OCI-LY1 (cell line): ENCODE measurements at regions not wholly inside any gene's neighbourhood (a gene's known extent, or its start where the extent isn't known, plus 50 kb on each side); places are given as distances from the start of the nearest gene placed in this dataset.

Experiments used
- H2AFZ ChIP-seq: fragments of 200-600 bp; sonication (generic), shearing (Covaris generic); 2 replicates; pipeline ENCODE4 v1.6.0; 2014; ENCODE audit warnings: antibody characterized with exemption, mild to moderate bottlenecking, low read length
- H3F3A ChIP-seq: fragments of 200-600 bp; sonication (generic), shearing (Covaris generic); 2 replicates; pipeline ENCODE4 v1.6.0; 2014; ENCODE audit warnings: mild to moderate bottlenecking, antibody characterized with exemption, low read length, moderate library complexity; ENCODE audit not compliant: insufficient read depth
- H3K27ac ChIP-seq: fragments of 200-600 bp; sonication (generic); 2 replicates; pipeline ENCODE4 v1.5.1; 2014; ENCODE audit warnings: low read length, mixed run types, mild to moderate bottlenecking, low read depth; ENCODE audit not compliant: poor library complexity, severe bottlenecking
- H3K27me3 ChIP-seq: fragments of 200-600 bp; sonication (generic); 2 replicates; pipeline ENCODE4 v1.6.0; 2014; ENCODE audit warnings: antibody characterized with exemption, mild to moderate bottlenecking, low read length, moderate library complexity; ENCODE audit not compliant: insufficient read depth
- H3K36me3 ChIP-seq: fragments of 200-600 bp; sonication (generic); 2 replicates; pipeline ENCODE4 v1.6.1; 2014; ENCODE audit warnings: mild to moderate bottlenecking, antibody characterized with exemption, low read length, moderate library complexity, mixed read lengths; ENCODE audit not compliant: insufficient read depth
- H3K4me1 ChIP-seq: fragments of 200-600 bp; sonication (generic); 2 replicates; pipeline ENCODE4 v1.5.1; 2014; ENCODE audit warnings: mild to moderate bottlenecking, low read length, moderate library complexity; ENCODE audit not compliant: insufficient read depth, severe bottlenecking
- H3K4me2 ChIP-seq: fragments of 200-600 bp; sonication (generic), shearing (Covaris generic); 2 replicates; pipeline ENCODE4 v1.6.1; 2014; ENCODE audit warnings: low read length
- H3K4me3 ChIP-seq: fragments of 200-600 bp; sonication (generic); 2 replicates; pipeline ENCODE4 v1.5.1; 2014; ENCODE audit warnings: low read length, low read depth, mild to moderate bottlenecking, mixed read lengths; ENCODE audit not compliant: poor library complexity, severe bottlenecking
- H3K79me2 ChIP-seq: fragments of 200-600 bp; shearing (Covaris generic); 2 replicates; pipeline ENCODE4 v1.6.1; 2016; ENCODE audit warnings: mixed run types, low read length, mixed read lengths; ENCODE audit not compliant: insufficient read depth
- H3K9ac ChIP-seq: fragments of 200-600 bp; sonication (generic), shearing (Covaris generic); 2 replicates; pipeline ENCODE4 v1.6.1; 2014; ENCODE audit warnings: mild to moderate bottlenecking, low read length, mixed read lengths
- H3K9me2 ChIP-seq: fragments of 200-600 bp; sonication (generic), shearing (Covaris generic); 2 replicates; pipeline ENCODE4 v1.6.1; 2014; ENCODE audit warnings: low read depth, mild to moderate bottlenecking, low read length, mixed read lengths
- H3K9me3 ChIP-seq: fragments of 200-600 bp; shearing (Covaris generic); 2 replicates; pipeline ENCODE4 v1.6.1; 2014; ENCODE audit warnings: low read length, mixed read lengths
- H4K20me1 ChIP-seq: fragments of 200-600 bp; sonication (generic), shearing (Covaris generic); 2 replicates; pipeline ENCODE4 v1.6.0; 2016; ENCODE audit warnings: mild to moderate bottlenecking, low read length; ENCODE audit not compliant: insufficient read depth
- CTCF ChIP-seq: fragments of 200-600 bp; sonication (generic), shearing (Covaris generic); IDR thresholded peaks from 2 replicates; pipeline ENCODE4 v1.5.1; 2017; ENCODE audit warnings: mild to moderate bottlenecking, antibody characterized with exemption, low read length, moderate library complexity, mixed read lengths
- EZH2 ChIP-seq: fragments of 200-600 bp; sonication (generic), shearing (Covaris generic); IDR thresholded peaks from 2 replicates; pipeline ENCODE4 v1.8.0; 2017; ENCODE audit warnings: borderline replicate concordance, mixed run types, mild to moderate bottlenecking, antibody characterized with exemption, low read length, moderate library complexity, mixed read lengths

GRCh38 chr9:557601-558201, 283.8 kb upstream of the DMRT1 start:
- Histone ChIP-seq H3K27ac (no peak overlapping the region), H3K4me2 (no peak overlapping the region), H3K4me3 (no peak overlapping the region), H3K9ac (no peak overlapping the region), H2AFZ (no peak overlapping the region), H4K20me1 (no peaks in the 10 kb centered on the region), H3K9me3 (no peaks in the 10 kb centered on the region), H3K9me2 (no peaks in the 10 kb centered on the region), H3K27me3 (no peaks in the 10 kb centered on the region), H3K36me3 (no peaks in the 10 kb centered on the region; the same call in 1 of the 2 replicates), H3K79me2 (no peaks in the 10 kb centered on the region), H3K4me1 (peaks cover 19% of the 10 kb centered on the region), H3F3A (no peaks in the 10 kb centered on the region)
- TF ChIP-seq EZH2 (no peak), CTCF (no peak)

GRCh38 chr9:561427-561826, 280.1 kb upstream of the DMRT1 start:
- no peak for TF ChIP-seq EZH2
- TF ChIP-seq CTCF = no peak
- H3K9ac ChIP-seq = no peak overlapping the region
- H3K4me3 ChIP-seq = no peak overlapping the region
- H3F3A ChIP-seq = no peaks in the 10 kb centered on the region
- peaks cover 8% of the 10 kb centered on the region; the same call in 1 of the 2 replicates for H3K36me3 ChIP-seq
- H2AFZ ChIP-seq = no peak overlapping the region
- no peaks in the 10 kb centered on the region for H3K9me2 ChIP-seq
- no peaks in the 10 kb centered on the region for H3K27me3 ChIP-seq
- H3K4me2 ChIP-seq = peak overlapping the region; percentile 40
- no peaks in the 10 kb centered on the region for H3K79me2 ChIP-seq
- H4K20me1 ChIP-seq = no peaks in the 10 kb centered on the region
- peak overlapping the region; percentile 60 for H3K27ac ChIP-seq
- peaks cover 54% of the 10 kb centered on the region for H3K4me1 ChIP-seq
- no peaks in the 10 kb centered on the region for H3K9me3 ChIP-seq

GRCh38 chr9:563200-563599, 278.3 kb upstream of the DMRT1 start:
- Histone ChIP-seq H3K9ac (peak overlapping the region; percentile 63; the same call in 1 of the 2 replicates), H3K9me2 (no peaks in the 10 kb centered on the region), H3K27me3 (no peaks in the 10 kb centered on the region), H3K4me3 (peak overlapping the region; percentile 45), H3K27ac (peak overlapping the region; percentile 94), H4K20me1 (no peaks in the 10 kb centered on the region), H3K4me1 (peaks cover 68% of the 10 kb centered on the region), H3K9me3 (no peaks in the 10 kb centered on the region), H3K4me2 (peak overlapping the region; percentile 76), H3K79me2 (no peaks in the 10 kb centered on the region), H2AFZ (no peak overlapping the region), H3F3A (no peaks in the 10 kb centered on the region), H3K36me3 (peaks cover 8% of the 10 kb centered on the region; the same call in 1 of the 2 replicates)
- TF ChIP-seq CTCF = no peak
- TF ChIP-seq EZH2 = no peak
